ENCODE measurements at regions not wholly inside any gene's neighbourhood (a gene's known extent, or its start where the extent isn't known, plus 50 kb on each side); places are given as distances from the start of the nearest gene placed in this dataset.

DNA sequence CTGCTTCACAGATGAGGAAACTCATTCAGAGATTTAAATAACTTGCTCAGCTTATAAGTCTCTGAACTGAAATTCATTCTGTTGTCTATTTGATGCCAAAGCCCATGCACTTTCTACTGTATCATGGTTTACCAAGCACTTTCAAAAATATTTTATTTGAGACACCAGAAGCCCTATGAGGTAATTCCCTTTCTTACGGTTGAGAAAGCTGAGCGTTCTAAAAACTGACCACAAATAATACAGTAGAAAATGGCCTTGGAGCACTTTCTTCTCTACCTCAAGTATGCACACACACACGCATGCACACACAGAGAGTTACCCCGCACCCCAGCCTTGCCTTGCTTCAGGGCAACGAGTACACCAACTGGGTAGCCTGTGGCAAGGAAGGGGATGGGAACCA, 228.5 kb downstream of the RFC3 start:
- Histone ChIP-seq H3K4me1 (ENCODE audit: control insufficient read depth in 1 of 2, insufficient read depth in 2 of 2, low read length in 2 of 2) (peaks cover 2 to 13% of the 10 kb centered on the region in 2 experiments), H3K27me3 (ENCODE audit: insufficient read depth, low read length) (no peaks in the 10 kb centered on the region), H3K27ac (ENCODE audit: low read depth, low read length) (no peak overlapping the region), H3K4me2 (ENCODE audit: low read length) (no peak overlapping the region), H2AK5ac (ENCODE audit: low read length) (no peak overlapping the region), H3K9ac (ENCODE audit: low read length) (no peak overlapping the region), H2BK120ac (ENCODE audit: insufficient read depth, low read length, poor library complexity) (no peak overlapping the region), H3K79me2 (ENCODE audit: control insufficient read depth, insufficient read depth, low read length, poor library complexity) (no peaks in the 10 kb centered on the region), H3K9me3 (ENCODE audit: insufficient read depth, low read depth, low read length) (no peaks in the 10 kb centered on the region), H3K79me1 (ENCODE audit: low read length) (peaks cover 10% of the 10 kb centered on the region), H2BK12ac (ENCODE audit: low read length) (no peak overlapping the region), H4K12ac (ENCODE audit: low read depth, low read length) (no peak overlapping the region), H3K36me3 (ENCODE audit: control insufficient read depth in 1 of 2, insufficient read depth in 2 of 2, low read length in 2 of 2) (no peaks in the 10 kb centered on the region), H2BK5ac (ENCODE audit: low read depth, low read length, poor library complexity) (no peak overlapping the region), H3K14ac (ENCODE audit: low read length) (no peak overlapping the region), H2AFZ (ENCODE audit: insufficient read depth, low read length, poor library complexity) (no peak overlapping the region), H3K23ac (ENCODE audit: low read length) (no peak overlapping the region), H3K4ac (ENCODE audit: low read depth, low read length) (no peak overlapping the region), H3K4me3 (ENCODE audit: low read depth, low read length) (no peak overlapping the region), H3K18ac (ENCODE audit: low read length) (no peak overlapping the region), H4K91ac (ENCODE audit: low read depth, low read length) (no peak overlapping the region), H4K8ac (ENCODE audit: low read depth, low read length) (no peak overlapping the region)
- DNase-seq, result no peak
- WGBS (ENCODE audit: extremely low coverage, insufficient coverage, insufficient read length), result no CpG with 5 or more reads among the region's 5 CpGs

DNA sequence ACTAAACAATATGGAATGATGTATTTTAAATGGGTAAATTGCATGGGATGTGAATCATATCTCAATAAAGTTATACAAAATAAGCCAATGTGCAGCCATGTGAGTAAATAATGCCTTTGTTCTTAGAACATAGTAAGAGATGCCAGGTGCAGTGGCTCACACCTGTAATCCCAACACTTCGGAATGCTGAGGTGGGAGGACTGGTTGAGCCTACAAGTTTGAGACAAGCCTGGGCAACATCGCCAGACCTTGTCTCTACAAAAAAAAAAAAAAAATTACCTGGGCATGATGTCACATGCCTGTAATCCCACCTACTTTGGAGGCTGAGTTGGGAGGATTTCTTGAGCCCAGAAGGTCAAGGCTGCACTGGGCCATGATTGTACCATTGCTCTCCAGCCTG, 230.7 kb downstream of the RFC3 start:
- no peak overlapping the region for H3K4me3 ChIP-seq (ENCODE audit: low read depth, low read length)
- no peak overlapping the region for H3K4ac ChIP-seq (ENCODE audit: low read depth, low read length)
- no peaks in the 10 kb centered on the region for H3K9me3 ChIP-seq (ENCODE audit: insufficient read depth, low read depth, low read length)
- H3K79me1 ChIP-seq (ENCODE audit: low read length), result peaks cover 4% of the 10 kb centered on the region
- no CpG with 5 or more reads among the region's 2 CpGs for WGBS (ENCODE audit: extremely low coverage, insufficient coverage, insufficient read length)
- no peak overlapping the region for H3K27ac ChIP-seq (ENCODE audit: low read depth, low read length)
- no peaks in the 10 kb centered on the region for H3K79me2 ChIP-seq (ENCODE audit: control insufficient read depth, insufficient read depth, low read length, poor library complexity)
- no peak overlapping the region for H2AFZ ChIP-seq (ENCODE audit: insufficient read depth, low read length, poor library complexity)
- DNase-seq, result peak; percentile 90 to 93
- H4K91ac ChIP-seq (ENCODE audit: low read depth, low read length), result no peak overlapping the region
- H4K12ac ChIP-seq (ENCODE audit: low read depth, low read length), result no peak overlapping the region
- H3K27me3 ChIP-seq (ENCODE audit: insufficient read depth, low read length), result no peaks in the 10 kb centered on the region
- no peak overlapping the region for H2AK5ac ChIP-seq (ENCODE audit: low read length)
- H3K36me3 ChIP-seq (ENCODE audit: control insufficient read depth in 1 of 2, insufficient read depth in 2 of 2, low read length in 2 of 2), result no peaks in the 10 kb centered on the region
- no peak overlapping the region for H2BK5ac ChIP-seq (ENCODE audit: low read depth, low read length, poor library complexity)
- no peak overlapping the region for H3K18ac ChIP-seq (ENCODE audit: low read length)
- no peak overlapping the region for H2BK12ac ChIP-seq (ENCODE audit: low read length)
- no peak overlapping the region for H3K14ac ChIP-seq (ENCODE audit: low read length)
- peaks cover 0 to 10% of the 10 kb centered on the region in 2 experiments for H3K4me1 ChIP-seq (ENCODE audit: control insufficient read depth in 1 of 2, insufficient read depth in 2 of 2, low read length in 2 of 2)
- H3K4me2 ChIP-seq (ENCODE audit: low read length), result no peak overlapping the region
- no peak overlapping the region for H3K23ac ChIP-seq (ENCODE audit: low read length)
- H2BK120ac ChIP-seq (ENCODE audit: insufficient read depth, low read length, poor library complexity), result no peak overlapping the region
- no peak overlapping the region for H4K8ac ChIP-seq (ENCODE audit: low read depth, low read length)
- H3K9ac ChIP-seq (ENCODE audit: low read length), result no peak overlapping the region

DNA sequence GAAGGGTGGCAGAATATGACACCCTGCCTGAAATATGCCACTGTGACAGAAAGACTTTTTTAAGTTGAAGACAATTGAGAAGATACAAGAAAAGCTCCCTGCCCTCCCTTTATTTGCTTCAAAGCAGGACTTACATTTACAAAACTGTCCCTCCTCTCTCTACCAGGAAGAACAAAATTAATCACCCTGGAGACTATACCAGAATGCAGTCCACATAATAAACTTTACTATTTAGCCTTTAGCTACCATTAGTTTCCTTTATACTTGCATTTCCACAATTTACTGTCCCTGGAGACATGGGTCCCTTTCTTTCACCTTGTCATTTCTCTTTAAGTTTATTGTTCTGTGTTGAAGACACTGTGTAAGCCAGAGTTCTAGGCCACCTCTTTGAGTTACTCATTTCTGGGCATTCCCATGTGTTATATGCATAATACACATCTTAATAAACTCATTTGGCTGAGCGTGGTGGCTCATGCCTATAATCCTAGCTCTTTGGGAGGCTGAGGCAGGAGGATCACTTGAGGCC, 238.8 kb downstream of the RFC3 start:
- Histone ChIP-seq H3K79me1 (ENCODE audit: low read length) (no peaks in the 10 kb centered on the region), H3K9me3 (ENCODE audit: insufficient read depth, low read depth, low read length) (no peaks in the 10 kb centered on the region), H3K14ac (ENCODE audit: low read length) (no peak overlapping the region), H2BK5ac (ENCODE audit: low read depth, low read length, poor library complexity) (no peak overlapping the region), H3K4me3 (ENCODE audit: low read depth, low read length) (no peak overlapping the region), H4K91ac (ENCODE audit: low read depth, low read length) (no peak overlapping the region), H3K27me3 (ENCODE audit: insufficient read depth, low read length) (no peaks in the 10 kb centered on the region), H3K36me3 (ENCODE audit: control insufficient read depth in 1 of 2, insufficient read depth in 2 of 2, low read length in 2 of 2) (no peaks in the 10 kb centered on the region), H2AK5ac (ENCODE audit: low read length) (no peak overlapping the region), H4K8ac (ENCODE audit: low read depth, low read length) (no peak overlapping the region), H2BK12ac (ENCODE audit: low read length) (no peak overlapping the region), H3K4me2 (ENCODE audit: low read length) (no peak overlapping the region), H3K9ac (ENCODE audit: low read length) (no peak overlapping the region), H3K18ac (ENCODE audit: low read length) (no peak overlapping the region), H3K23ac (ENCODE audit: low read length) (no peak overlapping the region), H3K4me1 (ENCODE audit: control insufficient read depth in 1 of 2, insufficient read depth in 2 of 2, low read length in 2 of 2) (no peaks in the 10 kb centered on the region), H3K4ac (ENCODE audit: low read depth, low read length) (no peak overlapping the region), H3K79me2 (ENCODE audit: control insufficient read depth, insufficient read depth, low read length, poor library complexity) (no peaks in the 10 kb centered on the region), H2BK120ac (ENCODE audit: insufficient read depth, low read length, poor library complexity) (no peak overlapping the region), H3K27ac (ENCODE audit: low read depth, low read length) (no peak overlapping the region), H4K12ac (ENCODE audit: low read depth, low read length) (no peak overlapping the region), H2AFZ (ENCODE audit: insufficient read depth, low read length, poor library complexity) (no peak overlapping the region)
- no peak for DNase-seq
- WGBS (ENCODE audit: extremely low coverage, insufficient coverage, insufficient read length), result no CpG with 5 or more reads among the region's 1 CpG

DNA sequence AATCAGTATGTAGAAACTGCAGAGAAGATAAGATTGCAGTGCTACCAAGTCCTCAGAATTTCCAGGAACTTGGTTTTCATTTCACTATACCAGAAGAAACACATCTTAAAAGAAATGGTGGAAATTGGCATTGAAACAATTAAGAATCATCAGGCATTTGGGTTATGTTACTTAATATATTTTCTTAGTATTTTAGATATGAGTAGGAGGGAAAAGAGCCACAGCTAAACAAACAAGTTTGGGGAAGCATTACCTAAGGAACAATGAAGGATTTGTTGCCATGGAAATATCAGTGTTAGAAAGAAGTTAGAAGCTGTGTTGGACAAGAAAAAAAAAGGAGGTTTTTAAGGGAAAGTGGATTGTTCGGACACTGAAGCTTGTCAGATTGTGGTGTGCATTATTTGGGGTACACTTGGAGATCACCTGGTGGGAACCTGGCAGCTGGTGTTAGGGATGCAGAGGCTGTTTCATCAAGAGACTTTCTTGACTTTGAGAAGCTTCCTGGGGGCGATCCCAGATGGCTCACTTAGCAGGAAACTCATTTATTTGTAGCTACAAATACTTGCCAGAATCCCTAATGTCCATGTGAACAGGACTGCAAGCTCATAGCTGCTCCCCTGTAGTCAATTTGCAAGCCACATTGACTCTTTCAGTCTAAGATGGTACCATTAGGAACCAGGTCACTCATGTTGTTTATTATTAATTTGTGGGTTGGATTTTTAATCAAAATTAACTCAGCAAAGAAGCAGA, 246.7 kb downstream of the RFC3 start:
- Histone ChIP-seq H3K4me2 (ENCODE audit: low read length) (no peak overlapping the region), H3K36me3 (ENCODE audit: control insufficient read depth in 1 of 2, insufficient read depth in 2 of 2, low read length in 2 of 2) (no peaks in the 10 kb centered on the region), H3K4ac (ENCODE audit: low read depth, low read length) (no peak overlapping the region), H3K4me1 (ENCODE audit: control insufficient read depth in 1 of 2, insufficient read depth in 2 of 2, low read length in 2 of 2) (peaks cover 2% of the 10 kb centered on the region in 2 experiments), H3K79me1 (ENCODE audit: low read length) (no peaks in the 10 kb centered on the region), H4K8ac (ENCODE audit: low read depth, low read length) (no peak overlapping the region), H3K23ac (ENCODE audit: low read length) (no peak overlapping the region), H3K9me3 (ENCODE audit: insufficient read depth, low read depth, low read length) (no peaks in the 10 kb centered on the region), H3K27ac (ENCODE audit: low read depth, low read length) (no peak overlapping the region), H3K4me3 (ENCODE audit: low read depth, low read length) (no peak overlapping the region), H3K79me2 (ENCODE audit: control insufficient read depth, insufficient read depth, low read length, poor library complexity) (no peaks in the 10 kb centered on the region), H2BK12ac (ENCODE audit: low read length) (peak overlapping the region; percentile 22), H2AK5ac (ENCODE audit: low read length) (peak overlapping the region; percentile 29), H2AFZ (ENCODE audit: insufficient read depth, low read length, poor library complexity) (no peak overlapping the region), H4K91ac (ENCODE audit: low read depth, low read length) (peak overlapping the region; percentile 47), H3K27me3 (ENCODE audit: insufficient read depth, low read length) (no peaks in the 10 kb centered on the region), H2BK120ac (ENCODE audit: insufficient read depth, low read length, poor library complexity) (no peak overlapping the region), H4K12ac (ENCODE audit: low read depth, low read length) (no peak overlapping the region), H3K9ac (ENCODE audit: low read length) (no peak overlapping the region), H3K18ac (ENCODE audit: low read length) (no peak overlapping the region), H3K14ac (ENCODE audit: low read length) (peak overlapping the region; percentile 30), H2BK5ac (ENCODE audit: low read depth, low read length, poor library complexity) (no peak overlapping the region)
- WGBS (ENCODE audit: extremely low coverage, insufficient coverage, insufficient read length), result no CpG with 5 or more reads among the region's 2 CpGs
- peak in 1 of 2 donors; percentile 59 for DNase-seq

All from trophoblast cell (in vitro differentiated cells and primary cell).